ENCODE measurements at regions not wholly inside any gene's neighbourhood (a gene's known extent, or its start where the extent isn't known, plus 50 kb on each side); places are given as distances from the start of the nearest gene placed in this dataset.

DNA sequence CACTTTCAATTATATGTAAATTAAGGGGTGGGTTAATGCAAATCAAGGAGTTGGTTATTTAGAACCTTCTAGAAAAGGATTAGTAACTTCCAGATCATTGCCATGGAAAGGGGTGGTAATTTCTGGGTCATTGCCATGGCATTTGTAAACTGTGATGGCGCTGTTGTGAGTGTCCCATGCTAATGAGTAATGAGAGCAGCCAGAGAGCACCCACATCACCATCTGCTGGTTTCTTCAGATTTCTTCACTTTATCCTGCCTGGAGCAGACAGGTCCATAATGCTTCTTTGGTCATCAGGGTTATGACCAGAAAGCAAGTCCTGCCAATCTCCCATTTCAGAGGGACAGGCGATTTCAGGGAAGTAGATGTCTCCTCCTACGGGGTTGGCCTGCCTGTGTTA, 311.3 kb upstream of the CNR1 start:
- TF ChIP-seq, protein P1, sequence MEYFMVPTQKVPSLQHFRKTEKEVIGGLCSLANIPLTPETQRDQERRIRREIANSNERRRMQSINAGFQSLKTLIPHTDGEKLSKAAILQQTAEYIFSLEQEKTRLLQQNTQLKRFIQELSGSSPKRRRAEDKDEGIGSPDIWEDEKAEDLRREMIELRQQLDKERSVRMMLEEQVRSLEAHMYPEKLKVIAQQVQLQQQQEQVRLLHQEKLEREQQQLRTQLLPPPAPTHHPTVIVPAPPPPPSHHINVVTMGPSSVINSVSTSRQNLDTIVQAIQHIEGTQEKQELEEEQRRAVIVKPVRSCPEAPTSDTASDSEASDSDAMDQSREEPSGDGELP (IDR thresholded peaks at IDR 0.05; ENCODE audit: borderline replicate concordance, low read depth): no peak
- TF ChIP-seq POLR2A (IDR thresholded peaks at IDR 0.05; ENCODE audit: insufficient read depth in 1 of 2, low read depth in 2 of 2, low read length in 2 of 2) (no peak), MYC (CRISPR knock-in tag; IDR thresholded peaks at IDR 0.05; ENCODE audit: borderline replicate concordance) (no peak), TBP (CRISPR knock-in tag; IDR thresholded peaks at IDR 0.05) (no peak), POLR2AphosphoS5 (IDR thresholded peaks at IDR 0.05; ENCODE audit: low read depth, low read length) (no peak)
- TF ChIP-seq, protein P2, sequence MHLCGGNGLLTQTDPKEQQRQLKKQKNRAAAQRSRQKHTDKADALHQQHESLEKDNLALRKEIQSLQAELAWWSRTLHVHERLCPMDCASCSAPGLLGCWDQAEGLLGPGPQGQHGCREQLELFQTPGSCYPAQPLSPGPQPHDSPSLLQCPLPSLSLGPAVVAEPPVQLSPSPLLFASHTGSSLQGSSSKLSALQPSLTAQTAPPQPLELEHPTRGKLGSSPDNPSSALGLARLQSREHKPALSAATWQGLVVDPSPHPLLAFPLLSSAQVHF (CRISPR knock-in tag; IDR thresholded peaks at IDR 0.05): no peak
